Esophagus (tissue), 2 donors: ENCODE measurements at regions not wholly inside any gene's neighbourhood (a gene's known extent, or its start where the extent isn't known, plus 50 kb on each side); places are given as distances from the start of the nearest gene placed in this dataset.
A peak's percentile ranks its signal among the peaks of the same experiment; 100 is the strongest.
"Not testable (repeated sequence)": the region's sequence is repeated elsewhere in the genome, so short reads cannot be mapped to it uniquely, and the experiment has no call there.

ENCODE experiments used
- H3K27ac ChIP-seq, 2 donors: one replicate each; pipeline ENCODE4 v1.5.1; 2013; ENCODE audit warnings: low read depth in 2 of 2, mild to moderate bottlenecking in 2 of 2, inconsistent platforms in 1 of 2, low read length in 1 of 2, moderate library complexity in 1 of 2
- H3K27me3 ChIP-seq, 2 donors: one replicate each; pipeline ENCODE4 v1.6.1; 2013; ENCODE audit warnings: low read length in 2 of 2, control low read depth in 1 of 2, mild to moderate bottlenecking in 1 of 2; ENCODE audit not compliant: insufficient read depth in 2 of 2, control insufficient read depth in 1 of 2
- H3K36me3 ChIP-seq, 2 donors: one replicate each; pipeline ENCODE4 v1.6.1; 2013; ENCODE audit warnings: low read length in 1 of 2; ENCODE audit not compliant: control insufficient read depth in 2 of 2, insufficient read depth in 2 of 2
- H3K4me1 ChIP-seq, 2 donors: one replicate each; pipeline ENCODE4 v1.6.1; 2013; ENCODE audit warnings: low read length in 1 of 2; ENCODE audit not compliant: control insufficient read depth in 2 of 2, insufficient read depth in 2 of 2
- H3K4me3 ChIP-seq, 2 donors: one replicate each; pipeline ENCODE4 v1.5.1; 2013; ENCODE audit warnings: low read length in 2 of 2, mild to moderate bottlenecking in 2 of 2, low read depth in 1 of 2, moderate library complexity in 1 of 2
- H3K9me3 ChIP-seq, 2 donors: one replicate each; pipeline ENCODE4 v1.6.1; 2013; ENCODE audit warnings: mild to moderate bottlenecking in 2 of 2, low read depth in 1 of 2, low read length in 1 of 2, moderate library complexity in 1 of 2; ENCODE audit not compliant: control insufficient read depth in 2 of 2, insufficient read depth in 1 of 2
- WGBS, 2 donors: extraction: QIAGEN DNeasy Blood & Tissue Kit; methylation state at CpG; one replicate each; pipeline ENCODE4 v1.1.7; 2013; 5-methylcytosine and 5-hydroxymethylcytosine counted together
- donor health status: healthy with polysubstance abuse.
- donor health status: Bipolar disorder and iron deficiency.

DNA sequence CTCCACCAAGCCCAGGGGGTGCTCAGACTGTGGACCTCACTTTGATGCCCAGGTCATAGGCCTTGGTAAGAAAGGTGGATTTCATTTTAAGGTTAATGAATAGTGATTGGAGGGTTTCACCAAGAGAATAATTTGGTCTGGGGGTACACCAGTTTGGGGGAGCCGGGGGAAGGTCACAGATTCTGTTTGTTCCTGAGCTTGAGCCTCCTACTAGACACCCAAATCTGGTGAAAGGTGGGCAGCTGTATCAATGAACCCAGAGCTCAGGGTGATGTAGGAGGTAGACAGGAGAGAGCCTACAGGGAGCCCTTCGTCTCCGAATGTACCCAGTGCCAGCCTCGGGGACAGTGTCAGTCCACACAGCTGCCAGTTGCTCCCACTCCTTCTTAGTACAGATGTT, 63.7 kb upstream of the ATP12A start:
- Histone ChIP-seq H3K9me3 (no peaks in the 10 kb centered on the region), H3K27ac (no peak overlapping the region), H3K4me1 (peaks cover 0 to 4% of the 10 kb centered on the region in 2 donors), H3K36me3 (no peaks in the 10 kb centered on the region), H3K4me3 (no peak overlapping the region), H3K27me3 (no peaks in the 10 kb centered on the region)
- 98 to 100% methylated on average over 4 of the region's 4 CpGs for WGBS, 2 donors

DNA sequence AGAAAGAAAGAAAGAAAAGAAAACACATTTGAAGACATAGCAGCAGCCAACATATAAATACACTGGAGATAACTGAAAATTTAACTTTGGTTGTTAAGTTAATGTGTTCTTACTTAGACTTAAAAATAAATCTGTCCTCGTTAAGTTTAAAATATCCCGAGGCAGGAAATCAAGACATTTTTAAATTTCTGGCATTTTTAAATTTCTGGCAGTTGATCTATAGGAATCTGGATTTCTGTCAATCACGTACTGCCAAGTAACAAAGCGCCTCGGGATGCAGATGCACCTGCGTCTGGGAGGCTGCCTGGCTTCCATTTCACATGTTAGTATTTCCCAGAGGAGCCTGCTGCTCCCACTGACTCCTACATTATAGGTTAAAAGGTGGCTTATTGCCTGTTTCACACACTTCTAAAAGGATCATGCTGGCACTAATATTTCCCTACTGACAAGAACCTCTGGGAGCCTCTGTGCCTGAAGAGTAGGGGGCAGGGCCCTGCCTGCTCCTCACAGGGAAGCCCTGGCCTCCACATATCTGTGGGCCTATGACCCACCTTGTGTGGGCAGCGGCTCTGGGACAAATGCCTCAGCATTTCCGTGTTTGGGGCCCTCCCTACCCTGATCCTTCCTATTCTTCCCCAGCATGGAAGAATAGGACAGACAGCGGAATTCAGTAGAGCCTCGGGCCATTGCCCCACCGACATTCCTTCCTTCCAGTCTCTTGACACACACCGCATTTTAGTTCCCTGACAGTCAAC, 62.8 kb upstream of the ATP12A start:
- no peaks in the 10 kb centered on the region for H3K27me3 ChIP-seq
- no peaks in the 10 kb centered on the region for H3K9me3 ChIP-seq
- H3K4me3 ChIP-seq, result no peak overlapping the region
- 74 to 85% methylated on average over 12 of the region's 12 CpGs for WGBS, 2 donors
- H3K36me3 ChIP-seq, result no peaks in the 10 kb centered on the region
- H3K27ac ChIP-seq, result no peak overlapping the region
- H3K4me1 ChIP-seq, result peaks cover 0 to 4% of the 10 kb centered on the region in 2 donors

- H3K27ac ChIP-seq, result no peak overlapping the region
- peaks cover 0 to 4% of the 10 kb centered on the region in 2 donors for H3K4me1 ChIP-seq
- no peaks in the 10 kb centered on the region for H3K27me3 ChIP-seq
- H3K4me3 ChIP-seq, result no peak overlapping the region
- H3K36me3 ChIP-seq, result no peaks in the 10 kb centered on the region
- 70 to 77% methylated on average over 15 of the region's 15 CpGs for WGBS, 2 donors
- H3K9me3 ChIP-seq, result peaks cover 0 to 3% of the 10 kb centered on the region in 2 donors
These were observed 61.9 kb upstream of the ATP12A start for GRCh38 chr13:24618011-24618955.

DNA sequence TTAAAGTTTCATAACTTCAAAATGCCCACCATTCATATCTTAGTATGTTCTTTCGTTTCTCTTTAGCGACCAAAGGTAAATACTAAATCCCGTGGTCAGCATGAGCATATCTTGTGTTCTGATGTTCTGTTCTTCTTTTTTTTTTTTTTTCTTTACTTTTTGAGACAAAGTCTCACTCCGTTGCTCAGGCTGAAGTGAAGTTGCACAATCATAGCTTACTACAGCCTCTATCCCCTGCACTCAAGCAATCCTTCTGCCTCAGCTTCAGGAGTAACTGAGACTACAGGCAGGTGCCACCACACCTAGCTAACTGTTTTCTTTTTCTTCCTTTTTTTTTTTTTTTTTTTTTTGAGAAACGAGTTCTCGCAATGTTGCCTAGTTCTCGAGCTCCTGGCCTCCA, 60.9 kb upstream of the ATP12A start:
- Histone ChIP-seq H3K27ac (no peak overlapping the region), H3K4me3 (no peak overlapping the region), H3K36me3 (no peaks in the 10 kb centered on the region), H3K27me3 (no peaks in the 10 kb centered on the region), H3K9me3 (peaks cover 0 to 5% of the 10 kb centered on the region in 2 donors), H3K4me1 (peaks cover 0 to 4% of the 10 kb centered on the region in 2 donors)
- WGBS, 2 donors, result 82 to 83% methylated on average over 7 of the region's 7 CpGs

GRCh38 chr13:24622481-24623148, 57.6 kb upstream of the ATP12A start:
- not testable (repeated sequence) for H3K4me1 ChIP-seq, H3K9me3 ChIP-seq, H3K27ac ChIP-seq, H3K4me3 ChIP-seq, H3K27me3 ChIP-seq, H3K36me3 ChIP-seq
- WGBS, 2 donors, result 92 to 96% methylated on average over 8 of the region's 8 CpGs

GRCh38 chr13:24623149-24623665, 57.0 kb upstream of the ATP12A start:
- WGBS, 2 donors, result 97 to 98% methylated on average over 18 of the region's 18 CpGs
- H3K27me3 ChIP-seq, result no peaks in the 10 kb centered on the region
- H3K9me3 ChIP-seq, result peaks cover 0 to 8% of the 10 kb centered on the region in 2 donors
- no peak overlapping the region for H3K27ac ChIP-seq
- H3K36me3 ChIP-seq, result no peaks in the 10 kb centered on the region
- H3K4me1 ChIP-seq, result no peaks in the 10 kb centered on the region
- no peak overlapping the region for H3K4me3 ChIP-seq

DNA sequence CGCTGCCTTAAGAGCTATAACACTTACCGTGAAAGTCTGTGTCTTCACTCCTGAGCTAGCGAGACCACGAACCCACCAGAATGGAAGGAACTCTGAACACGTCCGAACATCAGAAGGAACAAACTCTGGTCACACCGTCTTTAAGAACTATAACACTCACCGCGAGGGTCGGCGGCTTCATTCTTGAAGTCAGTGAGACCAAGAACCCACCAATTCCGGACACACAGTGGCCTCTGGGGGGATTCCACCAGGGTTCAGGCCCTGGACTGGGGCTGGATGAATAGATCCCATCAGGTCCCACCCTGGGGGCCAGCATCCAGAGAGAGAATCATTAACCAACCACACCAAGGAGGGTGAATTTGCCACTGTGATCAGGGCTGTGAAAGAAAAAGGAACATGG, 55.8 kb upstream of the ATP12A start:
- Histone ChIP-seq H3K36me3 (no peaks in the 10 kb centered on the region), H3K27ac (peak overlapping the region; percentile 10 to 21)
- WGBS, 2 donors, result 93 to 96% methylated on average over 12 of the region's 12 CpGs

GRCh38 chr13:24624801-24625231, 55.4 kb upstream of the ATP12A start:
- Histone ChIP-seq H3K36me3 (no peaks in the 10 kb centered on the region), H3K27me3 (no peaks in the 10 kb centered on the region), H3K4me1 (no peaks in the 10 kb centered on the region), H3K27ac (peak overlapping the region; percentile 10 to 21), H3K9me3 (peaks cover 0 to 8% of the 10 kb centered on the region in 2 donors), H3K4me3 (no peak overlapping the region)
- 76 to 78% methylated on average over 7 of the region's 7 CpGs for WGBS, 2 donors

More for the DNA sequence above, 55.8 kb upstream of the ATP12A start:
- Histone ChIP-seq H3K4me3 (no peak overlapping the region), H3K9me3 (peaks cover 0 to 8% of the 10 kb centered on the region in 2 donors), H3K27me3 (no peaks in the 10 kb centered on the region), H3K4me1 (no peaks in the 10 kb centered on the region)

DNA sequence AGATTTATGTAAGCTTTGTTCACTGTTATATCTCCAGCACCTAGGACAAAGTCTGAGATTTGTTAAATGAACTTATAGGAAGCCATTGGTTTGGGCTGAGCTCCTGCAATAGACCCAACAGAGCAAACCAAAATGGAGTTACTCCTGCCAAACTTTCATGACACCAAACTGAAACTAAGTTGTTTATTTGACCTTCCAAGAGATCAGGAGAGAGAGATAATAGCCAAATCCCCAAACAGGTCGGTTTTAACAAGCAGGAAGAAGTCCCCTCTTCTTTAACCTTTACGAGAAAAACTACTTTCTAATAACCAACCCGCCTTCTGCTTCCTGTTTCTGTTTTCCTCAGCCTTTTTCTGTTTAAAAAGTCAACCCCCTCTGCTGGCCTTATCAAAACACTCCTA, 54.9 kb upstream of the ATP12A start:
- no peaks in the 10 kb centered on the region for H3K27me3 ChIP-seq
- H3K27ac ChIP-seq, result no peak overlapping the region
- H3K4me3 ChIP-seq, result no peak overlapping the region
- H3K36me3 ChIP-seq, result no peaks in the 10 kb centered on the region
- 52 to 58% methylated on average over 3 of the region's 3 CpGs for WGBS, 2 donors
- H3K4me1 ChIP-seq, result no peaks in the 10 kb centered on the region
- peaks cover 0 to 8% of the 10 kb centered on the region in 2 donors for H3K9me3 ChIP-seq
